ENCODE measurements at regions not wholly inside any gene's neighbourhood (a gene's known extent, or its start where the extent isn't known, plus 50 kb on each side); places are given as distances from the start of the nearest gene placed in this dataset.

DNA sequence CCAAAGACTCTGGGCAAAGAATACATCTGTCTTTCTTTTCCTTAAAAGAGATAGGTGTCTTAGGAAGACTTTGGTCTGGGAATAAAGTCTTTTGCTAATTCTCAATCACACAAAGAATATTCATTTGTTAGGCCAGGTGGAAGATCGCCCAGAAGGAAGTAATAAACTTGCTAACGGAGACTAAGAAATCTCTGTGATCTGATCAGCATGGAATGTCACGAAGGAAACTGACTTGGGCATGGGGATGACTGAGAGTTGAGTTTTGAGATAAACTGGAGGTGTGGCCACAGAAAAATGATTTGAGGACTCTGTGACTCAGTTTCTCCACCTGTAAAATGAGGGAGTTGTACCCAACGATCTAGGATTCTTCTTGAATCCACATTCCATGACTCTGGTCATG lies 161.1 kb upstream of the SVIL start:
- FAIRE-seq (no peak), DNase-seq (no peak)
- H3K9me3 ChIP-seq (ENCODE audit: control insufficient read depth in 2 of 3, insufficient read depth in 1 of 3, low read length in 3 of 3), result no peaks in the 10 kb centered on the region
- no peak overlapping the region for H3K4me3 ChIP-seq (ENCODE audit: low read length in 3 of 3)
- H3K27me3 ChIP-seq (ENCODE audit: control insufficient read depth, insufficient read depth, low read length), result no peaks in the 10 kb centered on the region
- intact Hi-C loops (cut with DNase I), result no loop called here
- H3K4me1 ChIP-seq (ENCODE audit: control insufficient read depth in 2 of 3, insufficient read depth in 2 of 3, low read depth in 1 of 3, low read length in 3 of 3), result peaks cover 0 to 2% (median 0%) of the 10 kb centered on the region in 3 donors
- H3K36me3 ChIP-seq (ENCODE audit: control insufficient read depth in 2 of 3, insufficient read depth in 3 of 3, low read length in 3 of 3), result no peaks in the 10 kb centered on the region
- H3K27ac ChIP-seq (ENCODE audit: low read depth in 2 of 2, low read length in 2 of 2), result no peak overlapping the region
- no peak overlapping the region for H3K9ac ChIP-seq (ENCODE audit: low read length in 3 of 3)
- no peak for TF ChIP-seq CTCF (IDR thresholded peaks at IDR 0.05; ENCODE audit: borderline replicate concordance, extremely low read depth, insufficient read depth)

- intact Hi-C loops (cut with DNase I), result no loop called here
These were observed 160.2 kb upstream of the SVIL start for GRCh38 chr10:29794776-29795611.

DNA sequence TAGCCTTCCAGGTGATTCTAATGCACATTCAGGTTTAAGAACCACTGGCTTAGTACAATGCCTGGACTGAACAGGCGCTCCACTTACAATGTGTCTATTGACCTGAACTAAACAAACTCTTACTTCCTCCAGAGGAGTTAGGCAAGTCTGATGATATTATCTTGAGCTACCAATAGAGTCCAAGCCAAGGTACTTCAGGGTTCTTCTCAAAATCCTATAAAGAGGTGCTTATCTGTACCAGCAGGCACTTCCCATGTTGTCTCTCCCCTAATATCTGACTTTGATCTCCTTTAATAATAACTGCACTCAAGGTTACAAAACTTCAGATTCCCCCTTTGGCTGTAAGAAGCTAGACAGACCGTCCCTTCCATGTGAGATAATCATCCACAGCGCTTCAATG lies 157.0 kb upstream of the SVIL start:
- H3K9ac ChIP-seq (ENCODE audit: low read length in 3 of 3), result no peak overlapping the region
- peaks cover 0 to 8% (median 0%) of the 10 kb centered on the region in 3 donors for H3K9me3 ChIP-seq (ENCODE audit: control insufficient read depth in 2 of 3, insufficient read depth in 1 of 3, low read length in 3 of 3)
- H3K36me3 ChIP-seq (ENCODE audit: control insufficient read depth in 2 of 3, insufficient read depth in 3 of 3, low read length in 3 of 3), result no peaks in the 10 kb centered on the region
- no peaks in the 10 kb centered on the region for H3K27me3 ChIP-seq (ENCODE audit: control insufficient read depth, insufficient read depth, low read length)
- H3K4me1 ChIP-seq (ENCODE audit: control insufficient read depth in 2 of 3, insufficient read depth in 2 of 3, low read depth in 1 of 3, low read length in 3 of 3), result peaks cover 0 to 2% (median 0%) of the 10 kb centered on the region in 3 donors
- intact Hi-C loops (cut with DNase I), result no loop called here
- DNase-seq (no peak), FAIRE-seq (no peak)
- no peak overlapping the region for H3K4me3 ChIP-seq (ENCODE audit: low read length in 3 of 3)
- no peak overlapping the region for H3K27ac ChIP-seq (ENCODE audit: low read depth in 2 of 2, low read length in 2 of 2)
- TF ChIP-seq CTCF (IDR thresholded peaks at IDR 0.05; ENCODE audit: borderline replicate concordance, extremely low read depth, insufficient read depth), result no peak

More at GRCh38 chr10:29794776-29795611, 160.2 kb upstream of the SVIL start:
- H3K27me3 ChIP-seq (ENCODE audit: control insufficient read depth, insufficient read depth, low read length), result no peaks in the 10 kb centered on the region
- DNase-seq, result peak in 2 of 5 donors; percentile 25 to 45
- no peak for FAIRE-seq
- H3K36me3 ChIP-seq (ENCODE audit: control insufficient read depth in 2 of 3, insufficient read depth in 3 of 3, low read length in 3 of 3), result no peaks in the 10 kb centered on the region
- no peak overlapping the region for H3K9ac ChIP-seq (ENCODE audit: low read length in 3 of 3)
- H3K9me3 ChIP-seq (ENCODE audit: control insufficient read depth in 2 of 3, insufficient read depth in 1 of 3, low read length in 3 of 3), result no peaks in the 10 kb centered on the region
- TF ChIP-seq CTCF (IDR thresholded peaks at IDR 0.05; ENCODE audit: borderline replicate concordance, extremely low read depth, insufficient read depth), result no peak
- H3K27ac ChIP-seq (ENCODE audit: low read depth in 2 of 2, low read length in 2 of 2), result peak overlapping the region; percentile 11 to 18
- H3K4me3 ChIP-seq (ENCODE audit: low read length in 3 of 3), result no peak overlapping the region
- H3K4me1 ChIP-seq (ENCODE audit: control insufficient read depth in 2 of 3, insufficient read depth in 2 of 3, low read depth in 1 of 3, low read length in 3 of 3), result peaks cover 0 to 2% (median 0%) of the 10 kb centered on the region in 3 donors

Measured in kidney (tissue), 13 donors.